GM12878 (cell line): ENCODE measurements at regions not wholly inside any gene's neighbourhood (a gene's known extent, or its start where the extent isn't known, plus 50 kb on each side); places are given as distances from the start of the nearest gene placed in this dataset.

Source experiments
- ATAC-seq: fragments of 200-7000 bp; cut with Tn5 transposase; 3 replicates; pipeline ENCODE4 v1.9.1; 2020; ENCODE audit warnings: mild to moderate bottlenecking, moderate library complexity
- BruUV-seq: library from RNA; stranded (reverse); fragments of 400-500 nt; replicated peaks from 2 replicates; lab custom pipeline; 2021; lab: Mats Ljungman, UMichigan
- CTCF ChIA-PET: fragments of 300-600 bp; sonication (Branson Sonifier 250); formaldehyde crosslinking; extraction: SDS; loops from one replicate; lab custom pipeline; 2021; ENCODE audit warnings: inconsistent platforms; lab: Yijun Ruan, JAX
- POLR2A ChIA-PET: fragments of 350-600 bp; formaldehyde crosslinking; extraction: SDS; loops from one replicate; lab custom pipeline; 2021; ENCODE audit warnings: inconsistent platforms; lab: Charles Lee
- RAD21 ChIA-PET: fragments of 300-600 bp; sonication (Branson Sonifier 250); formaldehyde crosslinking; loops from one replicate; lab custom pipeline; 2023; ENCODE audit warnings: antibody characterized with exemption; ENCODE audit not compliant: unreplicated experiment; lab: Charles Lee
- SMC1A ChIA-PET: fragments of 300-600 bp; sonication (Branson Sonifier 250); formaldehyde crosslinking; loops from one replicate; lab custom pipeline; 2023; ENCODE audit not compliant: unreplicated experiment, uncharacterized antibody; lab: Charles Lee
- DNase-seq: peaks from one replicate; pipeline ENCODE4 v3.0.0-alpha.2; 2011; ENCODE audit warnings: low read depth, low spot score
- FAIRE-seq: peaks from 3 replicates; lab custom pipeline; 2011; peaks lifted over from hg19 to GRCh38; lab: Jason Lieb, UNC
- H2AFZ ChIP-seq: 2 replicates; pipeline ENCODE4 v1.6.0; 2011; ENCODE audit warnings: low read depth, low read length, control low read depth; ENCODE audit not compliant: control insufficient read depth
- H3K27ac ChIP-seq: 2 replicates; pipeline ENCODE4 v1.5.1; 2011; ENCODE audit warnings: control low read depth; ENCODE audit not compliant: control insufficient read depth, insufficient read depth
- H3K27me3 ChIP-seq, 2 experiments: replicated peaks in 1 of 2; 2 replicates each; pipeline versions ENCODE4 v1.6.0 to v1.6.1; 2011; ENCODE audit warnings: low read length in 1 of 2; ENCODE audit not compliant: control insufficient read depth in 2 of 2, insufficient read depth in 2 of 2
- H3K36me3 ChIP-seq, 2 experiments: 2 replicates each; pipeline ENCODE4 v1.5.1; 2011; ENCODE audit warnings: low read length in 1 of 2; ENCODE audit not compliant: control insufficient read depth in 2 of 2, insufficient read depth in 2 of 2
- H3K4me1 ChIP-seq: 2 replicates; pipeline ENCODE4 v1.6.1; 2011; ENCODE audit warnings: mild to moderate bottlenecking, low read length, moderate library complexity, mixed read lengths; ENCODE audit not compliant: control insufficient read depth, insufficient read depth
- H3K4me2 ChIP-seq: 2 replicates; pipeline ENCODE4 v1.6.0; 2011; ENCODE audit warnings: control low read depth; ENCODE audit not compliant: control insufficient read depth, insufficient read depth
- H3K4me3 ChIP-seq: fragments of 200-600 bp; sonication (generic); 2 replicates; pipeline ENCODE4 v1.5.1; 2016
- H3K79me2 ChIP-seq: 2 replicates; pipeline ENCODE4 v1.6.0; 2011; ENCODE audit warnings: low read length; ENCODE audit not compliant: control insufficient read depth, insufficient read depth
- H3K9ac ChIP-seq: 2 replicates; pipeline ENCODE4 v1.8.0; 2011; ENCODE audit warnings: low read length, control low read depth, mixed read lengths; ENCODE audit not compliant: control insufficient read depth, insufficient read depth
- H3K9me3 ChIP-seq: replicated peaks from 3 replicates; pipeline ENCODE4 v1.5.1; 2011; ENCODE audit warnings: mild to moderate bottlenecking, low read length; ENCODE audit not compliant: control insufficient read depth, insufficient read depth
- H4K20me1 ChIP-seq: 2 replicates; pipeline ENCODE4 v1.6.0; 2011; ENCODE audit not compliant: control insufficient read depth, insufficient read depth
- CREB1 ChIP-seq: IDR thresholded peaks from 2 replicates; pipeline ENCODE4 v1.6.1; 2012; ENCODE audit warnings: low read depth, mild to moderate bottlenecking, inconsistent platforms
- FOXM1 ChIP-seq: IDR thresholded peaks from 2 replicates; pipeline ENCODE4 v1.6.1; 2012; ENCODE audit warnings: low read depth, mild to moderate bottlenecking, inconsistent platforms, low read length, moderate library complexity
- IKZF1 ChIP-seq: fragments of 450-650 bp; conservative IDR thresholded peaks from 2 replicates; pipeline ENCODE4 v1.6.1; 2017; ENCODE audit warnings: antibody characterized with exemption, mild to moderate bottlenecking
- KDM1A ChIP-seq: fragments of 200-600 bp; sonication (generic); IDR thresholded peaks from 2 replicates; pipeline ENCODE4 v1.6.1; 2016; ENCODE audit warnings: borderline replicate concordance
- MTA2 ChIP-seq: fragments of 450-650 bp; IDR thresholded peaks from 2 replicates; pipeline ENCODE4 v1.6.1; 2016; ENCODE audit warnings: low read depth, mild to moderate bottlenecking, moderate library complexity
- NFIC ChIP-seq: IDR thresholded peaks from 2 replicates; pipeline ENCODE4 v1.6.1; 2012; ENCODE audit warnings: low read depth, mild to moderate bottlenecking, inconsistent platforms, low read length, moderate library complexity
- PML ChIP-seq: IDR thresholded peaks from 2 replicates; pipeline ENCODE4 v1.6.1; 2012; ENCODE audit warnings: low read length, inconsistent platforms
- POLR2A ChIP-seq: IDR thresholded peaks from 2 replicates; pipeline ENCODE4 v1.6.1; 2011; ENCODE audit warnings: low read depth, mild to moderate bottlenecking, low read length
- STAT3 ChIP-seq: IDR thresholded peaks from 2 replicates; pipeline ENCODE4 v1.6.1; 2011; ENCODE audit warnings: low read depth, low read length, improper control_type of control experiment
- WRNIP1 ChIP-seq: IDR thresholded peaks from 2 replicates; pipeline ENCODE4 v1.6.1; 2011; ENCODE audit warnings: low read depth, low read length, improper control_type of control experiment, borderline replicate concordance
- ZBED1 ChIP-seq: IDR thresholded peaks from 2 replicates; pipeline ENCODE4 v1.6.1; 2016; ENCODE audit warnings: borderline replicate concordance
- in situ Hi-C: fragments of 300-500 bp; cut with MboI; formaldehyde crosslinking; loops from 9 replicates; pipeline ENCODE4 v1.14.3; 2018; ENCODE audit warnings: mixed read lengths
- intact Hi-C: fragments of 100-400 bp; cut with micrococcal nuclease; formaldehyde crosslinking; loops from one replicate; pipeline ENCODE4 v1.14.2; 2022; ENCODE audit not compliant: unreplicated experiment
- TF ChIP-seq, protein P1 (sequence below): IDR thresholded peaks from 2 replicates; pipeline ENCODE4 v1.6.1; 2012; ENCODE audit warnings: low read depth, low read length, improper control_type of control experiment
- TF ChIP-seq, protein P2 (sequence below): fragments of 150-350 bp; IDR thresholded peaks from 2 replicates; pipeline ENCODE4 v1.6.1; 2016; ENCODE audit warnings: low read depth, low read length
- TF ChIP-seq, protein P3 (sequence below): fragments of 450-650 bp; IDR thresholded peaks from 2 replicates; pipeline ENCODE4 v1.6.1; 2017; ENCODE audit warnings: mild to moderate bottlenecking, moderate library complexity

DNA sequence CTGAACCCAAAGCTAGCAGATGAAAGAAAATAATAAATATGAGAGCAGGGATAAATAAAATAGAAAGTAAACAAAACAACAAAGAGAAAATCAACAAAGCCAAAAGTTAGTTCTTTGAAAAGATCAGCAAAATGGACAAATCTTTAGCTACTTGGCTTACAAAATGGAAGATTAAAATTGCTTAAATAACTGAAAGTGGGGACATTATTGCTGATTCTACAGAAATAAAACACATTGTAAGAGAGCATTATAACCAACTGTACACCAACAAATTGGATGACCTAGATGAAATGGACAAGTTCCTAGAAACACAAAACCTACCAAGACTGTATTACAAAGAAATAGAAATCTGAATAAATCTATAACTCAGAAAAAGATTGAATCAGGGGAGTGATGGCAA lies 238.3 kb upstream of the C1orf87 start:
- ATAC-seq (no peak), DNase-seq (no peak)
- no peaks in the 10 kb centered on the region for H3K4me1 ChIP-seq
- no peaks in the 10 kb centered on the region for H3K36me3 ChIP-seq
- H3K27me3 ChIP-seq: no peaks in the 10 kb centered on the region
- in situ Hi-C loops: no loop called here
- no TSS peak for BruUV-seq
- TF ChIP-seq, protein P1, sequence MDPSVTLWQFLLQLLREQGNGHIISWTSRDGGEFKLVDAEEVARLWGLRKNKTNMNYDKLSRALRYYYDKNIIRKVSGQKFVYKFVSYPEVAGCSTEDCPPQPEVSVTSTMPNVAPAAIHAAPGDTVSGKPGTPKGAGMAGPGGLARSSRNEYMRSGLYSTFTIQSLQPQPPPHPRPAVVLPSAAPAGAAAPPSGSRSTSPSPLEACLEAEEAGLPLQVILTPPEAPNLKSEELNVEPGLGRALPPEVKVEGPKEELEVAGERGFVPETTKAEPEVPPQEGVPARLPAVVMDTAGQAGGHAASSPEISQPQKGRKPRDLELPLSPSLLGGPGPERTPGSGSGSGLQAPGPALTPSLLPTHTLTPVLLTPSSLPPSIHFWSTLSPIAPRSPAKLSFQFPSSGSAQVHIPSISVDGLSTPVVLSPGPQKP: no peak
- TF ChIP-seq, protein P2, sequence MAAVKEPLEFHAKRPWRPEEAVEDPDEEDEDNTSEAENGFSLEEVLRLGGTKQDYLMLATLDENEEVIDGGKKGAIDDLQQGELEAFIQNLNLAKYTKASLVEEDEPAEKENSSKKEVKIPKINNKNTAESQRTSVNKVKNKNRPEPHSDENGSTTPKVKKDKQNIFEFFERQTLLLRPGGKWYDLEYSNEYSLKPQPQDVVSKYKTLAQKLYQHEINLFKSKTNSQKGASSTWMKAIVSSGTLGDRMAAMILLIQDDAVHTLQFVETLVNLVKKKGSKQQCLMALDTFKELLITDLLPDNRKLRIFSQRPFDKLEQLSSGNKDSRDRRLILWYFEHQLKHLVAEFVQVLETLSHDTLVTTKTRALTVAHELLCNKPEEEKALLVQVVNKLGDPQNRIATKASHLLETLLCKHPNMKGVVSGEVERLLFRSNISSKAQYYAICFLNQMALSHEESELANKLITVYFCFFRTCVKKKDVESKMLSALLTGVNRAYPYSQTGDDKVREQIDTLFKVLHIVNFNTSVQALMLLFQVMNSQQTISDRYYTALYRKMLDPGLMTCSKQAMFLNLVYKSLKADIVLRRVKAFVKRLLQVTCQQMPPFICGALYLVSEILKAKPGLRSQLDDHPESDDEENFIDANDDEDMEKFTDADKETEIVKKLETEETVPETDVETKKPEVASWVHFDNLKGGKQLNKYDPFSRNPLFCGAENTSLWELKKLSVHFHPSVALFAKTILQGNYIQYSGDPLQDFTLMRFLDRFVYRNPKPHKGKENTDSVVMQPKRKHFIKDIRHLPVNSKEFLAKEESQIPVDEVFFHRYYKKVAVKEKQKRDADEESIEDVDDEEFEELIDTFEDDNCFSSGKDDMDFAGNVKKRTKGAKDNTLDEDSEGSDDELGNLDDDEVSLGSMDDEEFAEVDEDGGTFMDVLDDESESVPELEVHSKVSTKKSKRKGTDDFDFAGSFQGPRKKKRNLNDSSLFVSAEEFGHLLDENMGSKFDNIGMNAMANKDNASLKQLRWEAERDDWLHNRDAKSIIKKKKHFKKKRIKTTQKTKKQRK: no peak
- TF ChIP-seq IKZF1 (no peak), STAT3 (no peak), FOXM1 (no peak), MTA2 (no peak), NFIC (no peak), PML (no peak), KDM1A (no peak), WRNIP1 (no peak), POLR2A (no peak), CREB1 (no peak), ZBED1 (no peak)
- TF ChIP-seq, protein P3, sequence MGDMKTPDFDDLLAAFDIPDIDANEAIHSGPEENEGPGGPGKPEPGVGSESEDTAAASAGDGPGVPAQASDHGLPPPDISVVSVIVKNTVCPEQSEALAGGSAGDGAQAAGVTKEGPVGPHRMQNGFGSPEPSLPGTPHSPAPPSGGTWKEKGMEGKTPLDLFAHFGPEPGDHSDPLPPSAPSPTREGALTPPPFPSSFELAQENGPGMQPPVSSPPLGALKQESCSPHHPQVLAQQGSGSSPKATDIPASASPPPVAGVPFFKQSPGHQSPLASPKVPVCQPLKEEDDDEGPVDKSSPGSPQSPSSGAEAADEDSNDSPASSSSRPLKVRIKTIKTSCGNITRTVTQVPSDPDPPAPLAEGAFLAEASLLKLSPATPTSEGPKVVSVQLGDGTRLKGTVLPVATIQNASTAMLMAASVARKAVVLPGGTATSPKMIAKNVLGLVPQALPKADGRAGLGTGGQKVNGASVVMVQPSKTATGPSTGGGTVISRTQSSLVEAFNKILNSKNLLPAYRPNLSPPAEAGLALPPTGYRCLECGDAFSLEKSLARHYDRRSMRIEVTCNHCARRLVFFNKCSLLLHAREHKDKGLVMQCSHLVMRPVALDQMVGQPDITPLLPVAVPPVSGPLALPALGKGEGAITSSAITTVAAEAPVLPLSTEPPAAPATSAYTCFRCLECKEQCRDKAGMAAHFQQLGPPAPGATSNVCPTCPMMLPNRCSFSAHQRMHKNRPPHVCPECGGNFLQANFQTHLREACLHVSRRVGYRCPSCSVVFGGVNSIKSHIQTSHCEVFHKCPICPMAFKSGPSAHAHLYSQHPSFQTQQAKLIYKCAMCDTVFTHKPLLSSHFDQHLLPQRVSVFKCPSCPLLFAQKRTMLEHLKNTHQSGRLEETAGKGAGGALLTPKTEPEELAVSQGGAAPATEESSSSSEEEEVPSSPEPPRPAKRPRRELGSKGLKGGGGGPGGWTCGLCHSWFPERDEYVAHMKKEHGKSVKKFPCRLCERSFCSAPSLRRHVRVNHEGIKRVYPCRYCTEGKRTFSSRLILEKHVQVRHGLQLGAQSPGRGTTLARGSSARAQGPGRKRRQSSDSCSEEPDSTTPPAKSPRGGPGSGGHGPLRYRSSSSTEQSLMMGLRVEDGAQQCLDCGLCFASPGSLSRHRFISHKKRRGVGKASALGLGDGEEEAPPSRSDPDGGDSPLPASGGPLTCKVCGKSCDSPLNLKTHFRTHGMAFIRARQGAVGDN: no peak
- TF ChIP-seq, all 136 proteins: peak for 0
- POLR2A ChIA-PET: no interaction called here
- no peak overlapping the region for H3K4me3 ChIP-seq
- intact Hi-C loops: no loop called here
- no peak for FAIRE-seq
- CTCF ChIA-PET: no interaction called here
- H3K79me2 ChIP-seq: no peaks in the 10 kb centered on the region
- no peak overlapping the region for H2AFZ ChIP-seq
- SMC1A ChIA-PET: no interaction called here
- no peaks in the 10 kb centered on the region for H3K9me3 ChIP-seq
- H4K20me1 ChIP-seq: no peaks in the 10 kb centered on the region
- H3K4me2 ChIP-seq: no peak overlapping the region
- no peak overlapping the region for H3K9ac ChIP-seq
- RAD21 ChIA-PET: no interaction called here
- H3K27ac ChIP-seq: no peak overlapping the region
